NCI-H446 treated with DMSO at 0.1 percent for 48 hours (cell line): ENCODE measurements at regions not wholly inside any gene's neighbourhood (a gene's known extent, or its start where the extent isn't known, plus 50 kb on each side); places are given as distances from the start of the nearest gene placed in this dataset.

Experiments used
- DNase-seq: peaks from one replicate; lab custom pipeline; 2025; lab: John Stamatoyannopoulos, UW

GRCh38 chr2:128494307-128494639 is 175.6 kb upstream of the HS6ST1 start:
- no peak for DNase-seq

- DNase-seq, result no peak
Observed at GRCh38 chr2:128494640-128495321, 176.1 kb upstream of the HS6ST1 start.

GRCh38 chr2:128495996-128496547 is 177.4 kb upstream of the HS6ST1 start:
- no peak for DNase-seq

- DNase-seq, result no peak
Observed at GRCh38 chr2:128496700-128497099, 178.0 kb upstream of the HS6ST1 start.

GRCh38 chr2:128497461-128497860 is 178.8 kb upstream of the HS6ST1 start:
- no peak for DNase-seq

- no peak for DNase-seq
Observed at GRCh38 chr2:128498086-128498485, 179.4 kb upstream of the HS6ST1 start.

GRCh38 chr2:128498589-128498988 is 179.9 kb upstream of the HS6ST1 start:
- DNase-seq, result no peak

GRCh38 chr2:128499367-128500137 is 180.9 kb upstream of the HS6ST1 start:
- DNase-seq, result no peak

GRCh38 chr2:128500138-128500800 is 181.6 kb upstream of the HS6ST1 start:
- DNase-seq, result no peak

- no peak for DNase-seq
Observed at GRCh38 chr2:128501006-128501690, 182.5 kb upstream of the HS6ST1 start.

- no peak for DNase-seq
Observed at GRCh38 chr2:128501700-128502099, 183.0 kb upstream of the HS6ST1 start.

GRCh38 chr2:128502200-128502599 is 183.5 kb upstream of the HS6ST1 start:
- DNase-seq, result no peak

- no peak for DNase-seq
Observed at GRCh38 chr2:128502638-128503246, 184.1 kb upstream of the HS6ST1 start.

GRCh38 chr2:128503399-128504245 is 185.0 kb upstream of the HS6ST1 start:
- DNase-seq, result no peak

GRCh38 chr2:128504246-128505149 is 185.8 kb upstream of the HS6ST1 start:
- no peak for DNase-seq

- DNase-seq, result no peak
Observed at GRCh38 chr2:128505150-128505490, 186.5 kb upstream of the HS6ST1 start.

GRCh38 chr2:128505575-128506526 is 187.2 kb upstream of the HS6ST1 start:
- DNase-seq, result no peak

GRCh38 chr2:128506534-128506933 is 187.9 kb upstream of the HS6ST1 start:
- no peak for DNase-seq
